ENCODE measurements at regions not wholly inside any gene's neighbourhood (a gene's known extent, or its start where the extent isn't known, plus 50 kb on each side); places are given as distances from the start of the nearest gene placed in this dataset.

DNA sequence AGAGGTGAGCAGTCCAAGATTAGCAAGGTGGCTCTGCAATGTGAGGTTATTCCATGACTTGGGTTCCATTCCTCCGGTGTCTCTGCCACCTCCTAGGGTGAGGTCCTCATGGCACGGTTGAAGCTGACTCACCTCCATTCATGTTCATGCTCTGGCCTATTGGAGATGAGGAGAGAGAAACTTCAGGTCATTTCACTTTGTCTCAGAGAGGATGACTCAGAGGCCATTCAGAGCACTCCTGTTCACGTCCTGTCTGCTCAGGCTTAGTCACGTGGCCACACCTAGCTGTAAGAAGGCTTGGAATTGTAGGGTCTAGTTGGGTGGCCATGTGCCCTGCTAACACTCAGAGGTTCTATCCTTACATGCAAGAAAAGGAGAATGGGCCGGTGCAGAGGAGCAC lies 67.5 kb upstream of the MBOAT2 start:
- no peak for TF ChIP-seq ZFX (IDR thresholded peaks at IDR 0.05; ENCODE audit: borderline replicate concordance)
- TF ChIP-seq, protein P1, sequence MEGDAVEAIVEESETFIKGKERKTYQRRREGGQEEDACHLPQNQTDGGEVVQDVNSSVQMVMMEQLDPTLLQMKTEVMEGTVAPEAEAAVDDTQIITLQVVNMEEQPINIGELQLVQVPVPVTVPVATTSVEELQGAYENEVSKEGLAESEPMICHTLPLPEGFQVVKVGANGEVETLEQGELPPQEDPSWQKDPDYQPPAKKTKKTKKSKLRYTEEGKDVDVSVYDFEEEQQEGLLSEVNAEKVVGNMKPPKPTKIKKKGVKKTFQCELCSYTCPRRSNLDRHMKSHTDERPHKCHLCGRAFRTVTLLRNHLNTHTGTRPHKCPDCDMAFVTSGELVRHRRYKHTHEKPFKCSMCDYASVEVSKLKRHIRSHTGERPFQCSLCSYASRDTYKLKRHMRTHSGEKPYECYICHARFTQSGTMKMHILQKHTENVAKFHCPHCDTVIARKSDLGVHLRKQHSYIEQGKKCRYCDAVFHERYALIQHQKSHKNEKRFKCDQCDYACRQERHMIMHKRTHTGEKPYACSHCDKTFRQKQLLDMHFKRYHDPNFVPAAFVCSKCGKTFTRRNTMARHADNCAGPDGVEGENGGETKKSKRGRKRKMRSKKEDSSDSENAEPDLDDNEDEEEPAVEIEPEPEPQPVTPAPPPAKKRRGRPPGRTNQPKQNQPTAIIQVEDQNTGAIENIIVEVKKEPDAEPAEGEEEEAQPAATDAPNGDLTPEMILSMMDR (IDR thresholded peaks at IDR 0.05), result no peak
- no peak overlapping the region for H3K27ac ChIP-seq

DNA sequence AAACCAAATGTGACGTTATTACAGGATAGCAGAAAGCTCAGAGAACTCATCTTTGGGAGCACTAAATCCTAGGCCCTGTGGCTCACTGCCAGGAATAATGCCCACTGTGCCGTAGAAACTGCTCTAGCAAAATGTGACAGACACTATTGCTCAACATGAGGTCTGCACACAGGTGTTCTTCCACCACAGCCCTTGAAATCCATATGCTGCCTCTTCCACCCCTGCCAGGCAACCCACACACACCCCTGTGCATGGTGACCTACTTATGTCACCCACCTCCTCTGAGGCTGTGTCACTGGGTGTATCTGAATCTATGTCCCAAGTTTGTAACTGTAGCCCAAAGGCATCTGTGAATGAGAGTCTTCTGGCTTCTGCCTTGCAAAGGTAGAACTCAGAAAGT lies 66.1 kb upstream of the MBOAT2 start:
- TF ChIP-seq, protein P1 (IDR thresholded peaks at IDR 0.05), result no peak
- no peak for TF ChIP-seq ZFX (IDR thresholded peaks at IDR 0.05; ENCODE audit: borderline replicate concordance)

DNA sequence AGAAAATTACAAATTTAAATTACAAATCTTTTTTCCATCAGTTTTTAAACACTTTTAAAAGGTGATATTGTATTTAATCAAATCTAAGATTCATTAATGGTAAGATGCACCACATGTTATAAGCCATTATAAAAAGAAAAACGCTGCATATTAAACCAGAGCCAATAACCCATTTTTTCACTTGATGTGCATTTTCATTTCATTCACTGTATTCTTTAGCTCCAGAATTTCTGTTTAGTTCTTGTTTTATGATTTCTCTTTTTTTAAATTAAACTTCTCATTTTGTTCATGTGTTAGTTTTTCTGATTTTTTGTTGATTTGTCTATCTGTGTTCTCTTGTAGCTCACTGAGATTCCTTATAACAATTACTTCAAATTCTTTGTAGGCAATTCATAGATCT lies 62.4 kb upstream of the MBOAT2 start:
- H3K27ac ChIP-seq, result no peak overlapping the region
- TF ChIP-seq, protein P1 (IDR thresholded peaks at IDR 0.05), result no peak
- TF ChIP-seq ZFX (IDR thresholded peaks at IDR 0.05; ENCODE audit: borderline replicate concordance), result no peak

More for the DNA sequence above, 66.1 kb upstream of the MBOAT2 start:
- no peak overlapping the region for H3K27ac ChIP-seq

DNA sequence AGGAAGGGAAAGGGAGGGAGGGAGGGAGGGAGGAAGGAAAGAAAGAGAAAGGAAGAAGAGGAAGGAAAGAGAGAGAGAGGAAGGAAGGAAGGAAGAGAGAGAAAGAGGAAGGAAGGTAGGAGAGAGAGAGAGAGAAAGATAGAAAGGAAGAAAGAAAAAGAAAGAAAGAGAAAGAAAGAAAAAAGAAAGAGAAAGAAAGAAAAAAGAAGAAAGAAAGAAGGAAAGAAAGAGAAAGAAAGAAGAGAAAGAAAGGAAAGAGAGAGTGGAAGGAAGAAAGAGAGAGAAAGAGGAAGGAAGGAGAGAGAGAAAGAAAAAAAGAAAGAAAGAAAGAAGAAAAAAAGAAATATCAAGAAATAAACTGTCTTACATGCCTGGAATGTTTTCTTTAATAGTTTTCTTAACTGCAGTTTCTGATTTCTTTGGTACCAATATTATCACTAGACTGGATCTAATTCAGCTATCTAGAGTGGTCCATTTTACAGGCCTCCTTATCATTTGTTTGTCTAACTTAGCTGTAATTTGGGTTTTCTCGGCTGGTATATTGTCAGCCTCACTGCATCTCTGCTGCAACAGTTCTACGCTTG lies 59.6 kb upstream of the MBOAT2 start:
- TF ChIP-seq ZFX (IDR thresholded peaks at IDR 0.05; ENCODE audit: borderline replicate concordance), result no peak
- TF ChIP-seq, protein P1 (IDR thresholded peaks at IDR 0.05), result no peak
- H3K27ac ChIP-seq, result no peak overlapping the region

DNA sequence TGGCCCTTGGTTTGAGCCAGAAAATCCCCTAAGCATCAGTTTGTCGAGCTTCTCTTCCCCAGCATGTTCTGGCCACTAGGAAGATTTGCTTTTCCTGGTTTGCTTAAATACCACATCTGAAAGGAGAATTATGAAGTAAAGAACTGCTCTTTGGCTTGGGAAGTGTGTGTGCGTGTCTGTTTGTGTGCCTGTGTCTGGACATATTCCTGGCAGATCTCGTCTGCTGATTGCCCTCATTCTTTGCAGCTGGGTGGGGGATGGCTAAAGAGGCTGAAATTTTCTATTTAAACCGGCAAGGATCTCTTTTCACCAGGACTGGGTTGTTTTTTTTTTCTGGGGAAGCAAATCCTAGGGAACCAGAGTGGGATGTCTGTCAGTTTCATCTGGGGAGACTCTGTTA lies 57.3 kb upstream of the MBOAT2 start:
- no peak for TF ChIP-seq ZFX (IDR thresholded peaks at IDR 0.05; ENCODE audit: borderline replicate concordance)
- TF ChIP-seq, protein P1 (IDR thresholded peaks at IDR 0.05), result no peak

DNA sequence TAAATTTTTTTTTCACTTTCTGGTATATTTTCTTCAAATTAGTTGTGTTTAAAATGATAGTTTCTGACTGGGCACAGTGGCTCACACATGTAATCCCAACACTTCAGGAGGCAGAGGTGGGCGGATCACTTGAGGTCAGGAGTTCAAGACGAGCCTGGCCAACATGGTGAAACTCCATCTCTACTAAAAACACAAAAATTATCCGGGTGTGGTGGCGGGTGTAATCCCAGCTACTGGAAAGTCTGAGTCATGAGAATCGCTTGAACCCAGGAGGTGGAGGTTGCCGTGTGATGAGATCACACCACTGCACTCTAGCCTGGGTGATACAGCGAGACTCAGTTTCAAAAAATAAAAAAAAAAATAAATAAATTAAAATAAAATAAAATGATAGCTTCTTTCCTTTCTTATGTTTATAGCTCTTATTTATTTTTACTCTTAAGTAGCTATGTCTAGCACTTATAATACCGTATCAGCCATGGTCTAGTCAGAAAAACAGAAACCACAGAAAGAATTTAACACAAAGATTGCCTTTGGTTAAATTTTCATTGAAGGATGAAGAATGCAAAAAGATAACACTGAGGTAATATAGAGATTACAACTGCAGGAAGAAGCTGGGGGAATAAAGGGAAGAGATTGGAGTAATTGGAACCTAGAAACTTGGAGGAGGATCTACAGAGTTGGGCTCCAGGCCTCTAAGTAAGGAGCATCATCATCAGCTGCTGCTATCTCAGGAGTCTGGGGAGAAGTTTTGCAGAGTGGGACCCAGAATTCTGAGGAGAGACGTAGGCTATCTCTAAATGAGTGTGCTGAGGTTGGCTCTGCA lies 54.7 kb upstream of the MBOAT2 start:
- no peak overlapping the region for H3K27ac ChIP-seq
- no peak for TF ChIP-seq ZFX (IDR thresholded peaks at IDR 0.05; ENCODE audit: borderline replicate concordance)
- TF ChIP-seq, protein P1 (IDR thresholded peaks at IDR 0.05), result no peak

More for the DNA sequence above, 57.3 kb upstream of the MBOAT2 start:
- H3K27ac ChIP-seq, result no peak overlapping the region

DNA sequence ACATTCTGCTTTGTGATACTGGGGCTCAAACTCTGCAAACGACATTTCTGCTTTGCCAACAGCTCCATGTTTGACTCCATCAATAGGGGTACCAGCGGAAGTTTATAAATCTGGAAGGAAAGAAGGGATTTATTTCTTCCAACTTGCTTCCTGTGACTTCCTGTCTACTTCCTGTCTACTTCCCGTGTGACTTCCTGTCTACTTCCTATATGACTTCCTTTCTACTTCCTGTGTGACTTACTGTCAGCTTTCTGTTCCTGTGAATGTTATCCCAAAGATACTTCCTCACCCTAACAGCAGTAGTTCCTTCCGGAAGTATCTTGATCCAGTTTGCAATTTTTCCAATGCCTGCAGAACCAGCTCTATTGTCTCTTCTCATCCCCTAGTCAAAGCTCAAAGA lies 52.0 kb upstream of the MBOAT2 start:
- no peak overlapping the region for H3K27ac ChIP-seq
- TF ChIP-seq, protein P1 (IDR thresholded peaks at IDR 0.05), result no peak
- TF ChIP-seq ZFX (IDR thresholded peaks at IDR 0.05; ENCODE audit: borderline replicate concordance), result no peak

All from 22Rv1 (cell line).